ENCODE measurements at regions not wholly inside any gene's neighbourhood (a gene's known extent, or its start where the extent isn't known, plus 50 kb on each side); places are given as distances from the start of the nearest gene placed in this dataset.
A peak's percentile ranks its signal among the peaks of the same experiment; 100 is the strongest.
"Not testable (repeated sequence)": the region's sequence is repeated elsewhere in the genome, so short reads cannot be mapped to it uniquely, and the experiment has no call there.

- no peak for DNase-seq
Observed at GRCh38 chr10:31190488-31190887, 128.5 kb upstream of the ZEB1 start.

- no peak for DNase-seq
Observed at GRCh38 chr10:31192475-31192874, 126.5 kb upstream of the ZEB1 start.

GRCh38 chr10:31194986-31195385 lies 124.0 kb upstream of the ZEB1 start:
- DNase-seq = no peak

- no peak for DNase-seq
Observed at GRCh38 chr10:31197886-31198285, 121.1 kb upstream of the ZEB1 start.

DNA sequence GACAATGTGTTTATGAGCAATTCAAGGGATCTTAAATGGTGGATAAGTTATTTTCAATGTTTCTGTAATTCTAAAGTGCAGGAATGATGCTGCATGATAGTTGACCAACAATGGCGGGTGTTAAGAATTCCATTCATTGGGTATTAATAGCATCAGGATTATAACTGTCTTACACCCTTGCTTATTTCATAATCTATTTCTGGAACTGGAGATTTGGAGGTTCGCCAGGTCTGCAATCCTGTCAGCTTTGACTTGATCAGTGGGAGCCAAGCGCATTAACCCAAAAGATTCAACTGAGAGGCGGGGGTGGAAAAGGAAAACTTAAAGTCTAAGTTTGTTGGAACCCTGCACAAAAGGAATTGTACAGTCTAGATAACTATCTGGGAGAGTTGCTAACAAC lies 114.9 kb upstream of the ZEB1 start:
- no peak for DNase-seq

DNA sequence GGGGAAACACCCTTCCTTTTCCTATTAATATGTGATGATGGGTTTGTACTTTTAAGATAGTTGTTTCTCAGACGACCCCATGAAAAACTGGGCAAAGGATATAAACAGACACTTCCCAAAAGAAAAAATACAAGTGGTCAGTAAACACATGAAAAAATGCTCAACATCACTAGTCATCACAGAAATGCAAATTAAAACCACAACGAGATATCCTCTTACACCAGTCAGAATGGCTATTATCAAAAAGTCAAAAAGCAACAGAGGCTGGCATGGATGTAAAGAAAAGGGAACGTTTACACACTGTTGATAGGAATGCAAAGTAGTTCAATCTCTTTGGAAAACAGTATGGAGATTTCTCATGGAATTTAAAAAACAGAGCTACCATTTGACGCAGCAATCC lies 111.4 kb upstream of the ZEB1 start:
- DNase-seq = no peak

GRCh38 chr10:31209478-31209877 lies 109.5 kb upstream of the ZEB1 start:
- DNase-seq = no peak

GRCh38 chr10:31210190-31210589 lies 108.8 kb upstream of the ZEB1 start:
- no peak for DNase-seq

- no peak for DNase-seq
Observed at GRCh38 chr10:31213959-31214358, 105.1 kb upstream of the ZEB1 start.

- DNase-seq = peak; percentile 62
Observed at GRCh38 chr10:31215052-31215451, 104.0 kb upstream of the ZEB1 start.

DNA sequence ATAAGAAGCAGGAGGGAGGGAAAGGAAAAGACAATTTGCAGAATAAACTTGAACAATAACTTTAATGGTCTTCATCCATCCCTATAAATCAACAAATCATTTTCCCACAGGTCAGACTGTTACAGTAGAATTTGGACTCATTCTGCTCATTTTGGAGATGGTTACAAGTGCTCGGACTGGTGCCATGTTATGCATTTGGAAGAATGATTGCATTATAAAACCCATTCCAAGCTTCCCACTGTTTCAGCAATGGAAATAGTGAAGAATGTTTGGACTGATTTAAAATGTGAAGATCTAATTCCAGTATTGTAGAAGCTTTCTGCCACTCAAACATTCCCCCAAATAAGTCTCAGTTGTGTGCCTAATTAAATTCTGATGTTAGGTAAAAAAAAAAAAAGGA lies 99.7 kb upstream of the ZEB1 start:
- no peak for DNase-seq

DNA sequence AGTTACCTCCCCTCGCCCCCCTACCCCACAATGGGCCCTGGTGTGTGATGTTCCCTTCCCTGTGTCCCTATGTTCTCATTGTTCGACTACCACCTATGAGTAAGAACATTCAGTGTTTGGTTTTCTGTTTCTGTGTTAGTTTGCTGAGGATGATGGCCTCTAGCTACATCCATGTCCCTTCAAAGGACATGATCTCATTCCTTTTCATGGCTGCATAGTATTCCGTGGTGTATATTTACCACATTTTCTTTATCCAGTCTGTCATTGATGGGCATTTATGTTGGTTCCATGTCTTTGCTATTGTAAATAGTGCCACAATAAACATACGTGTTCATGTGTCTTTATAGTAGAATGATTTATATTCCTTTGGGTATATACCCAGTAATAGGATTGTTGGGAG lies 90.2 kb upstream of the ZEB1 start:
- DNase-seq = not testable (repeated sequence)

GRCh38 chr10:31239961-31240360 lies 79.1 kb upstream of the ZEB1 start:
- no peak for DNase-seq

GRCh38 chr10:31242902-31243301 lies 76.1 kb upstream of the ZEB1 start:
- DNase-seq = no peak

DNA sequence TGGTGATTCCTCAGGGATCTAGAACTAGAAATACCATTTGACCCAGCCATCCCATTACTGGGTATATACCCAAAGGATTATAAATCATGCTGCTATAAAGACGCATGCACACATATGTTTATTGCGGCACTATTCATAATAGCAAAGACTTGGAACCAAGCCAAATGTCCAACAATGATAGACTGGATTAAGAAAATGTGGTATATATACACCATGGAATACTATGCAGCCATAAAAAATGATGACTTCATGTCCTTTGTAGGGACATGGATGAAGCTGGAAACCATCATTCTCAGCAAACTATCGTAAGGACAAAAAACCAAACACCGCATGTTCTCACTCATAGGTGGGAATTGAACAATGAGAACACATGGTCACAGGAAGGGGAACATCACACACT lies 67.9 kb upstream of the ZEB1 start:
- not testable (repeated sequence) for DNase-seq

GRCh38 chr10:31253237-31253636 lies 65.8 kb upstream of the ZEB1 start:
- DNase-seq = no peak

DNA sequence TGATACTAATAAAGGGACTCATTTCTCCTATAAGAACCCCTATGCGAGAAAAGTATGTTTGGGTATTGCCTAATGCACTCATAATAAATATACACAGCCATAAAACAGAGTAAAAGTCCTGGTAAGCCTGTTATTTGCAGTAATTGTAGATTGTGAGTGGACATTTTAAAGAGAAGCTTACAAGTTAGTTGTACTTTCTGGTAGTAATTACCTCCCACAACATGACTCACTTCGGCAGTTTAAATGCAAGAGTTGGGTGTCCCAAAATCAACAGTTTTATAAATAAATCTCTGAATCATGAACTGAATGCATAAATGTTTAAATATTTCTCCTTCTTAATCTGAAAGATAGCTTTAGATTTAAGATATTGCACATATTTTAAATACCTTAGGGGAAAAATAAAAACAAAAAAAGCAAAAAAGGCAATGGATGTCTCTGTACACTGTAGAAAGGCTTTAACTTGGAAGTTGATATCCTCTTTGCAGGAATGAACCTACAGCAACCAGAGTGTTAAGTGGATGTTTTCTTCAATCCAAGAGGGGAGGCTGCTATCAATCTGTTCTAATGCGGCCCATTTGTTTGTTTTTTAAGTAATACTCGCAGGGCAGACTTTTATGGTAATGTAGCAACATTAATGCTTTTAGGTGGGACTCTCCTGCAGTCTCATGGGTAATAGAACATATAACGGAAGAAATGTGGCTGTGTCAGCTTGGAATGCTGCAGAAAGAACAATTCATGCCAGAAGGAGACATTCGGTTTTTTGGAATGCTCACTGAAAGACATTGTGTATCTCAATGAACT lies 57.3 kb upstream of the ZEB1 start:
- DNase-seq = no peak

- no peak for DNase-seq
Observed at GRCh38 chr10:31262672-31263071, 56.3 kb upstream of the ZEB1 start.

DNA sequence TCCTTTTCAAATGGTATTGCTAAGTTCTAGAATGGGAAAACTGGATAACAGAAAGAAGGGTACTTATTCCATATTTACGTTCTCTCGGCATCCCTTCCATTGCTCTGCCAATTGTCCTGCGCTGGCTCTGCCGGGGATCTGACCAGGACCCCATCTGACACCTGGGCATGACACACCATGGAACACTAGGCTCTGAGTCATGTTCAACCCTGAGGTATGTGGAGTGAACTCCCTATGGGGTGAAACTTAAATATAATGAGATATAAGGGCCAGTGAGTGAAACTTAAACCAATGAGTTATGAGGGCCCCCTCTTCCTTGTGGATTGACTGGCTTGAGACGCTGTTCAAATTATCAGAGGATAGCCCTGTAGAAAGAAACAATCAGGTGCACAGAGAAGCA lies 55.1 kb upstream of the ZEB1 start:
- no peak for DNase-seq

- no peak for DNase-seq
Observed at GRCh38 chr10:31268444-31269303, 50.3 kb upstream of the ZEB1 start.

All from GF-D8 (cell line).